Mesenchymal stem cell (in vitro differentiated cells and primary cell): ENCODE measurements at regions not wholly inside any gene's neighbourhood (a gene's known extent, or its start where the extent isn't known, plus 50 kb on each side); places are given as distances from the start of the nearest gene placed in this dataset.

ENCODE experiments used
- DNase-seq: peaks from one replicate; pipeline ENCODE4 v3.0.0-alpha.2; 2013
- H2AFZ ChIP-seq: one replicate; pipeline ENCODE4 v1.6.1; 2013; ENCODE audit warnings: low read depth, mild to moderate bottlenecking, control low read depth, inconsistent platforms, low read length, moderate library complexity
- H2AK5ac ChIP-seq: 2 replicates; pipeline ENCODE4 v1.6.1; 2013; ENCODE audit warnings: low read length, moderate library complexity, mild to moderate bottlenecking, inconsistent platforms; ENCODE audit not compliant: severe bottlenecking
- H2BK120ac ChIP-seq: one replicate; pipeline ENCODE4 v1.6.1; 2013; ENCODE audit warnings: low read depth, mild to moderate bottlenecking, inconsistent platforms, low read length, moderate library complexity
- H2BK12ac ChIP-seq, 2 experiments: one replicate each; pipeline ENCODE4 v1.6.1; 2013; ENCODE audit warnings: inconsistent platforms in 2 of 2, low read length in 2 of 2, mild to moderate bottlenecking in 2 of 2, moderate library complexity in 2 of 2, control low read depth in 1 of 2
- H2BK15ac ChIP-seq: one replicate; pipeline ENCODE4 v1.6.1; 2013; ENCODE audit warnings: mild to moderate bottlenecking, low read depth, inconsistent platforms; ENCODE audit not compliant: poor library complexity, severe bottlenecking
- H2BK5ac ChIP-seq: 2 replicates; pipeline ENCODE4 v1.6.1; 2013; ENCODE audit warnings: low read depth, mild to moderate bottlenecking, low read length, control low read depth, inconsistent platforms; ENCODE audit not compliant: poor library complexity, severe bottlenecking
- H3K14ac ChIP-seq, 2 experiments: one replicate each; pipeline ENCODE4 v1.6.1; 2013; ENCODE audit warnings: inconsistent platforms in 2 of 2, low read length in 2 of 2, control low read depth in 1 of 2, mild to moderate bottlenecking in 1 of 2, moderate library complexity in 1 of 2
- H3K18ac ChIP-seq, 2 experiments: one replicate each; pipeline ENCODE4 v1.6.1; 2013; ENCODE audit warnings: inconsistent platforms in 2 of 2, low read length in 2 of 2, control low read depth in 1 of 2, low read depth in 1 of 2, mild to moderate bottlenecking in 1 of 2
- H3K23ac ChIP-seq, 2 experiments: one replicate each; pipeline ENCODE4 v1.6.1; 2013; ENCODE audit warnings: inconsistent platforms in 2 of 2, low read length in 2 of 2, mild to moderate bottlenecking in 2 of 2, moderate library complexity in 2 of 2, control low read depth in 1 of 2
- H3K27ac ChIP-seq: 2 replicates; pipeline ENCODE4 v1.5.1; 2013; ENCODE audit warnings: mild to moderate bottlenecking, moderate library complexity, low read length, control low read depth, inconsistent platforms; ENCODE audit not compliant: poor library complexity, severe bottlenecking
- H3K27me3 ChIP-seq, 2 experiments: 2 replicates each; pipeline versions ENCODE4 v1.6.1 to v1.7.0; 2013; ENCODE audit warnings: low read length in 2 of 2, mild to moderate bottlenecking in 2 of 2, moderate library complexity in 2 of 2, control low read depth in 1 of 2, inconsistent platforms in 1 of 2; ENCODE audit not compliant: control insufficient read depth in 1 of 2, insufficient read depth in 1 of 2
- H3K36me3 ChIP-seq, 2 experiments: 2 replicates each; pipeline versions ENCODE4 v1.6.1 to v1.7.0; 2013; ENCODE audit warnings: low read length in 2 of 2, control low read depth in 1 of 2, inconsistent platforms in 1 of 2, low read depth in 1 of 2, mild to moderate bottlenecking in 1 of 2; ENCODE audit not compliant: insufficient read depth in 2 of 2, control insufficient read depth in 1 of 2
- H3K4ac ChIP-seq, 2 experiments: one replicate each; pipeline ENCODE4 v1.6.1; 2013; ENCODE audit warnings: inconsistent platforms in 2 of 2, low read length in 2 of 2, mild to moderate bottlenecking in 2 of 2, moderate library complexity in 2 of 2, control low read depth in 1 of 2, low read depth in 1 of 2
- H3K4me1 ChIP-seq: 2 replicates; pipeline ENCODE4 v1.6.1; 2013; ENCODE audit warnings: low read depth, low read length, control low read depth; ENCODE audit not compliant: control insufficient read depth, insufficient read depth
- H3K4me2 ChIP-seq: 2 replicates; pipeline ENCODE4 v1.6.1; 2013; ENCODE audit warnings: low read length, mild to moderate bottlenecking, inconsistent platforms; ENCODE audit not compliant: poor library complexity, severe bottlenecking
- H3K4me3 ChIP-seq, 2 experiments: 2 replicates each; pipeline versions ENCODE4 v1.5.1 to v1.7.0; 2013; ENCODE audit warnings: low read length in 2 of 2, mild to moderate bottlenecking in 2 of 2, control low read depth in 1 of 2, low read depth in 1 of 2; ENCODE audit not compliant: insufficient read depth in 1 of 2
- H3K79me1 ChIP-seq: replicated peaks from 2 replicates; pipeline ENCODE4 v1.6.1; 2013; ENCODE audit warnings: mild to moderate bottlenecking, control low read depth, low read length, inconsistent platforms; ENCODE audit not compliant: poor library complexity, severe bottlenecking
- H3K9ac ChIP-seq: 2 replicates; pipeline ENCODE4 v1.7.0; 2013; ENCODE audit warnings: mild to moderate bottlenecking, low read length, moderate library complexity
- H3K9me3 ChIP-seq: 2 replicates; pipeline ENCODE4 v1.7.0; 2013; ENCODE audit warnings: mild to moderate bottlenecking, low read length; ENCODE audit not compliant: control insufficient read depth
- H4K8ac ChIP-seq: one replicate; pipeline ENCODE4 v1.6.1; 2013; ENCODE audit warnings: inconsistent platforms, mild to moderate bottlenecking, low read length, moderate library complexity
- H4K91ac ChIP-seq: one replicate; pipeline ENCODE4 v1.6.1; 2013; ENCODE audit warnings: mild to moderate bottlenecking, low read length, inconsistent platforms
- WGBS: methylation state at CpG from one replicate; pipeline ENCODE4 v1.1.7; 2013; ENCODE audit warnings: mixed read lengths; 5-methylcytosine and 5-hydroxymethylcytosine counted together

GRCh38 chr5:89536020-89536419 lies 653.0 kb upstream of the MEF2C start:
- no peak overlapping the region for H4K8ac ChIP-seq
- no peak overlapping the region for H2BK5ac ChIP-seq
- no peak overlapping the region for H3K4me2 ChIP-seq
- H3K36me3 ChIP-seq, result no peaks in the 10 kb centered on the region
- no peak overlapping the region for H3K23ac ChIP-seq
- no peaks in the 10 kb centered on the region for H3K9me3 ChIP-seq
- H3K14ac ChIP-seq, result no peak overlapping the region
- no peaks in the 10 kb centered on the region for H3K27me3 ChIP-seq
- H4K91ac ChIP-seq, result no peak overlapping the region
- no CpG with 5 or more reads among the region's 2 CpGs for WGBS
- no peaks in the 10 kb centered on the region for H3K4me1 ChIP-seq
- H3K4me3 ChIP-seq, result no peak overlapping the region
- H3K79me1 ChIP-seq, result no peaks in the 10 kb centered on the region
- H2BK12ac ChIP-seq, result no peak overlapping the region
- no peak overlapping the region for H3K9ac ChIP-seq
- no peak overlapping the region for H3K4ac ChIP-seq
- H3K27ac ChIP-seq, result no peak overlapping the region
- no peak for DNase-seq
- no peak overlapping the region for H2BK15ac ChIP-seq
- H2AK5ac ChIP-seq, result no peak overlapping the region
- H2AFZ ChIP-seq, result no peak overlapping the region
- no peak overlapping the region for H3K18ac ChIP-seq
- H2BK120ac ChIP-seq, result no peak overlapping the region

DNA sequence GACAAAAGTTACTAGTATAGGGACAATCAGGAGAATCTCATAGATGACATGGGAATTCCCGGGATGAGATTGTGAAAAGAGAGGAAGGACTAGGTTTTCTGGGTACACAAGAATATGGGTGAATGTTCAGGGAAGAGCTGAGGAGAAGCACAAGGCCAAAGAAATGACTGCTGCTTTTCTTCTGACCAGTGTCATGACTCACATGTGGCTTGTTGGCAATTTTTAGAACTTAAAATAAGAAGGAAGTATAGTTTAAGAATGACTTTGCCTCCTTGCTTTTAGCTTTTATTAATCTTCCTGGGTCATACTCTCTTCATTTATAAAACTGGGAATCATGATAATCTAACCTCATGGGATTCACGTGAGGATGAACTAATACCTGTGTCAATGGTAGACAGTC lies 652.4 kb upstream of the MEF2C start:
- no peak overlapping the region for H3K23ac ChIP-seq
- H3K9me3 ChIP-seq, result no peaks in the 10 kb centered on the region
- H3K27me3 ChIP-seq, result no peaks in the 10 kb centered on the region
- WGBS, result 95% methylated on average over 2 of the region's 2 CpGs
- H2BK120ac ChIP-seq, result no peak overlapping the region
- no peak overlapping the region for H3K4me3 ChIP-seq
- H2BK12ac ChIP-seq, result no peak overlapping the region
- H3K4ac ChIP-seq, result no peak overlapping the region
- no peak overlapping the region for H3K18ac ChIP-seq
- no peak for DNase-seq
- no peak overlapping the region for H4K8ac ChIP-seq
- no peak overlapping the region for H2AFZ ChIP-seq
- H3K4me1 ChIP-seq, result no peaks in the 10 kb centered on the region
- H2BK5ac ChIP-seq, result no peak overlapping the region
- peak overlapping the region; percentile 22 for H3K9ac ChIP-seq
- H3K36me3 ChIP-seq, result no peaks in the 10 kb centered on the region
- no peak overlapping the region for H2AK5ac ChIP-seq
- no peaks in the 10 kb centered on the region for H3K79me1 ChIP-seq
- H3K4me2 ChIP-seq, result no peak overlapping the region
- H4K91ac ChIP-seq, result no peak overlapping the region
- H2BK15ac ChIP-seq, result no peak overlapping the region
- no peak overlapping the region for H3K27ac ChIP-seq
- no peak overlapping the region for H3K14ac ChIP-seq

GRCh38 chr5:89534331-89534730 lies 651.3 kb upstream of the MEF2C start:
- H2BK12ac ChIP-seq, result no peak overlapping the region
- no peak overlapping the region for H3K18ac ChIP-seq
- H3K27me3 ChIP-seq, result no peaks in the 10 kb centered on the region
- no peak overlapping the region for H4K8ac ChIP-seq
- no peak overlapping the region for H2AFZ ChIP-seq
- H3K4me1 ChIP-seq, result no peaks in the 10 kb centered on the region
- H3K36me3 ChIP-seq, result no peaks in the 10 kb centered on the region
- H3K14ac ChIP-seq, result no peak overlapping the region
- H3K9ac ChIP-seq, result no peak overlapping the region
- H2BK5ac ChIP-seq, result no peak overlapping the region
- H3K79me1 ChIP-seq, result no peaks in the 10 kb centered on the region
- H3K4ac ChIP-seq, result no peak overlapping the region
- no peak overlapping the region for H3K23ac ChIP-seq
- H2BK120ac ChIP-seq, result no peak overlapping the region
- H2AK5ac ChIP-seq, result no peak overlapping the region
- no peak overlapping the region for H3K27ac ChIP-seq
- no peak overlapping the region for H3K4me2 ChIP-seq
- H3K9me3 ChIP-seq, result no peaks in the 10 kb centered on the region
- no peak overlapping the region for H3K4me3 ChIP-seq
- no peak overlapping the region for H4K91ac ChIP-seq
- DNase-seq, result peak; percentile 38
- no peak overlapping the region for H2BK15ac ChIP-seq

DNA sequence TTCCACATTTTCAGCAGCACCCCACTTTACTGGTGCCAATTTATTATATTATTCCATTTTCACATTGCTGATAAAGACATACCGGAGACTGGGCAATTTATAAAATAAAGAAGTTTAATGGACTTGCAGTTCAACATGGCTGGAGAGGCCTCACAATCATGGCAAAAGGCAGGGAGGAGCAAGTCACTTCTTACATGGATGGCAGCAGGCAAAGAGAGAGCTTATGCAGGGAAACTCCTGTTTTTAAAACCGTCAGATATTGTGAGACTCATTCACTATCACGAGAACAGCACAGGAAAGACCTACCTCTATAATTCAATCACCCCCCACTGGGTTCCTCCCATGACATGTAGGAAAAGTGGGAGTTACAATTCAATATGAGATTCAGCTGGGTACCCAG lies 641.8 kb upstream of the MEF2C start:
- no peak overlapping the region for H3K4me2 ChIP-seq
- H3K27ac ChIP-seq, result no peak overlapping the region
- H3K4me1 ChIP-seq, result no peaks in the 10 kb centered on the region
- no peaks in the 10 kb centered on the region for H3K79me1 ChIP-seq
- H3K14ac ChIP-seq, result no peak overlapping the region
- no peaks in the 10 kb centered on the region for H3K27me3 ChIP-seq
- H2BK120ac ChIP-seq, result no peak overlapping the region
- no peak for DNase-seq
- no peaks in the 10 kb centered on the region for H3K36me3 ChIP-seq
- H2BK15ac ChIP-seq, result no peak overlapping the region
- WGBS, result 97% methylated on average over 3 of the region's 3 CpGs
- no peak overlapping the region for H3K9ac ChIP-seq
- no peak overlapping the region for H3K4ac ChIP-seq
- no peak overlapping the region for H2AFZ ChIP-seq
- H4K91ac ChIP-seq, result no peak overlapping the region
- no peak overlapping the region for H2BK5ac ChIP-seq
- no peak overlapping the region for H2BK12ac ChIP-seq
- no peak overlapping the region for H3K18ac ChIP-seq
- H4K8ac ChIP-seq, result no peak overlapping the region
- H3K4me3 ChIP-seq, result no peak overlapping the region
- H2AK5ac ChIP-seq, result no peak overlapping the region
- H3K23ac ChIP-seq, result no peak overlapping the region
- peaks cover 8% of the 10 kb centered on the region for H3K9me3 ChIP-seq
